ENCODE measurements at regions not wholly inside any gene's neighbourhood (a gene's known extent, or its start where the extent isn't known, plus 50 kb on each side); places are given as distances from the start of the nearest gene placed in this dataset.
A peak's percentile ranks its signal among the peaks of the same experiment; 100 is the strongest.
"Not testable (repeated sequence)": the region's sequence is repeated elsewhere in the genome, so short reads cannot be mapped to it uniquely, and the experiment has no call there.

GRCh38 chr10:46154683-46155082, 108.6 kb upstream of the MSMB start:
- POLR2A ChIA-PET; H3K9me3 ChIP-seq (replicated peaks; ENCODE audit: control insufficient read depth, insufficient read depth, low read depth, low read length); intact Hi-C loops (cut with micrococcal nuclease); H3K36me3 ChIP-seq (ENCODE audit: control insufficient read depth, insufficient read depth, low read length); H4K20me1 ChIP-seq (replicated peaks; ENCODE audit: control insufficient read depth, insufficient read depth, low read length); H3K9me1 ChIP-seq (ENCODE audit: control insufficient read depth, insufficient read depth, low read length); DNase-seq (ENCODE audit: extremely low read depth in 1 of 4, low spot score in 3 of 4); H3K27me3 ChIP-seq (ENCODE audit: control insufficient read depth in 2 of 2, insufficient read depth in 2 of 2, low read length in 2 of 2); H2AFZ ChIP-seq (ENCODE audit: low read depth, low read length); H3K9ac ChIP-seq (ENCODE audit: insufficient read depth in 1 of 2, low read depth in 2 of 2, low read length in 2 of 2); H3K79me2 ChIP-seq (ENCODE audit: control insufficient read depth, insufficient read depth, low read length); CTCF ChIA-PET (ENCODE audit: low intra/inter-chr PET ratio); H3K4me3 ChIP-seq; ATAC-seq; FAIRE-seq; H3K4me2 ChIP-seq (ENCODE audit: insufficient read depth, low read length); BruUV-seq (replicated peaks); H3K27ac ChIP-seq (ENCODE audit: extremely low read depth, low read depth, low read length); H3K4me1 ChIP-seq (replicated peaks in 1 of 2; ENCODE audit: control insufficient read depth in 2 of 2, insufficient read depth in 2 of 2, low read length in 2 of 2): not testable (repeated sequence)
- in situ Hi-C loops (cut with MboI) = loop anchor here (5.0 kb wide), 1 partner anchor 708 kb away; no protein-coding TSS in a partner anchor
- WGBS (ENCODE audit: insufficient coverage, low coverage, missing lambda C conversion rate) = 2% methylated on average over 2 of the region's 2 CpGs

GRCh38 chr10:46156866-46157265, 110.8 kb upstream of the MSMB start:
- intact Hi-C loops (cut with micrococcal nuclease); H3K27ac ChIP-seq (ENCODE audit: extremely low read depth, low read depth, low read length); POLR2A ChIA-PET; DNase-seq (ENCODE audit: extremely low read depth in 1 of 4, low spot score in 3 of 4); H3K9me3 ChIP-seq (replicated peaks; ENCODE audit: control insufficient read depth, insufficient read depth, low read depth, low read length); CTCF ChIA-PET (ENCODE audit: low intra/inter-chr PET ratio); in situ Hi-C loops (cut with MboI); H3K4me2 ChIP-seq (ENCODE audit: insufficient read depth, low read length); H3K4me3 ChIP-seq; BruUV-seq (replicated peaks); H2AFZ ChIP-seq (ENCODE audit: low read depth, low read length); H3K36me3 ChIP-seq (ENCODE audit: control insufficient read depth, insufficient read depth, low read length); H3K9me1 ChIP-seq (ENCODE audit: control insufficient read depth, insufficient read depth, low read length); H4K20me1 ChIP-seq (replicated peaks; ENCODE audit: control insufficient read depth, insufficient read depth, low read length); H3K9ac ChIP-seq (ENCODE audit: insufficient read depth in 1 of 2, low read depth in 2 of 2, low read length in 2 of 2); FAIRE-seq; H3K79me2 ChIP-seq (ENCODE audit: control insufficient read depth, insufficient read depth, low read length); H3K27me3 ChIP-seq (ENCODE audit: control insufficient read depth in 2 of 2, insufficient read depth in 2 of 2, low read length in 2 of 2); H3K4me1 ChIP-seq (replicated peaks in 1 of 2; ENCODE audit: control insufficient read depth in 2 of 2, insufficient read depth in 2 of 2, low read length in 2 of 2); ATAC-seq; TF ChIP-seq ATF3 (CRISPR knock-in tag; conservative IDR thresholded peaks at IDR 0.05); TEAD4 (CRISPR knock-in tag; IDR thresholded peaks at IDR 0.05; ENCODE audit: borderline replicate concordance): not testable (repeated sequence)
- TF ChIP-seq CBFA2T2 (conservative IDR thresholded peaks at IDR 0.05) (peak; percentile 77), FOSL1 (tag; conservative IDR thresholded peaks at IDR 0.05) (peak; percentile 78), TRIM24 (IDR thresholded peaks at IDR 0.05) (peak; percentile 43 to 77; a peak in 2 of 4 replicates), ELF4 (CRISPR knock-in tag; IDR thresholded peaks at IDR 0.05) (0 out of 2 replicates have a peak, but pooled peaks have one; percentile 22), NCOR1 (IDR thresholded peaks at IDR 0.05) (peak; percentile 65), NFIC (IDR thresholded peaks at IDR 0.05) (peak; percentile 29; the same call in 1 of the 2 replicates), TAL1 (IDR thresholded peaks at IDR 0.05) (peak; percentile 61), CBFA2T3 (IDR thresholded peaks at IDR 0.05) (peak; percentile 74), ATF3 (IDR thresholded peaks at IDR 0.05) (peak; percentile 24; the same call in 1 of the 2 replicates), ZNF212 (CRISPR knock-in tag; IDR thresholded peaks at IDR 0.05) (peak; percentile 81; the same call in 1 of the 2 replicates), ZBTB11 (CRISPR knock-in tag; IDR thresholded peaks at IDR 0.05) (peak in 1 of 3 experiments; percentile 30; a peak in 1 of 6 replicates), ARID1B (IDR thresholded peaks at IDR 0.05) (peak; percentile 71), TEAD4 (IDR thresholded peaks at IDR 0.05; ENCODE audit: low read length) (peak; percentile 46; the same call in 1 of the 2 replicates)

Data from K562 (cell line).